NT2/D1 (cell line): ENCODE measurements at regions not wholly inside any gene's neighbourhood (a gene's known extent, or its start where the extent isn't known, plus 50 kb on each side); places are given as distances from the start of the nearest gene placed in this dataset.

Experiments
- DNase-seq: peaks from one replicate; pipeline ENCODE4 v3.0.0-alpha.2; 2011; ENCODE audit warnings: low read depth, low spot score
- H3K27me3 ChIP-seq: 2 replicates; pipeline ENCODE4 v1.6.0; 2011; ENCODE audit warnings: mild to moderate bottlenecking; ENCODE audit not compliant: insufficient read length, insufficient read depth
- H3K36me3 ChIP-seq: 2 replicates; pipeline ENCODE4 v1.6.1; 2011; ENCODE audit warnings: mild to moderate bottlenecking, low read length, mixed read lengths; ENCODE audit not compliant: insufficient read depth, insufficient read length
- H3K4me1 ChIP-seq: 2 replicates; pipeline ENCODE4 v1.5.1; 2011; ENCODE audit not compliant: insufficient read depth, insufficient read length
- H3K4me3 ChIP-seq: 2 replicates; pipeline ENCODE4 v1.5.1; 2011; ENCODE audit warnings: low read depth; ENCODE audit not compliant: insufficient read length
- H3K9ac ChIP-seq: 2 replicates; pipeline ENCODE4 v1.6.0; 2011; ENCODE audit warnings: low read depth; ENCODE audit not compliant: insufficient read length
- H3K9me3 ChIP-seq: 2 replicates; pipeline ENCODE4 v1.5.1; 2011; ENCODE audit warnings: mild to moderate bottlenecking, low read length; ENCODE audit not compliant: insufficient read depth
- SUZ12 ChIP-seq: IDR thresholded peaks from 2 replicates; pipeline ENCODE4 v1.6.1; 2011; ENCODE audit not compliant: insufficient read length, insufficient read depth; ENCODE audit errors: extremely low read depth
- YY1 ChIP-seq: IDR thresholded peaks from 2 replicates; pipeline ENCODE4 v1.6.1; 2011; ENCODE audit not compliant: insufficient read length, insufficient read depth
- ZNF274 ChIP-seq: IDR thresholded peaks from 2 replicates; pipeline ENCODE4 v1.6.1; 2011; ENCODE audit warnings: mild to moderate bottlenecking, low read depth, low read length

- Histone ChIP-seq H3K4me3 (no peak overlapping the region), H3K9me3 (0 out of 2 replicates have a peak, but pooled peaks cover 6% of the 10 kb centered on the region), H3K9ac (no peak overlapping the region), H3K27me3 (no peaks in the 10 kb centered on the region), H3K4me1 (no peaks in the 10 kb centered on the region), H3K36me3 (no peaks in the 10 kb centered on the region)
- TF ChIP-seq YY1 (no peak), ZNF274 (no peak), SUZ12 (no peak)
- no peak for DNase-seq
Measured at GRCh38 chr20:52476074-52476750, 284.6 kb upstream of the ZFP64 start.

- DNase-seq, result no peak
- Histone ChIP-seq H3K4me3 (no peak overlapping the region), H3K27me3 (no peaks in the 10 kb centered on the region), H3K4me1 (no peaks in the 10 kb centered on the region), H3K9me3 (no peaks in the 10 kb centered on the region), H3K9ac (no peak overlapping the region), H3K36me3 (no peaks in the 10 kb centered on the region)
- no peak for TF ChIP-seq SUZ12
- TF ChIP-seq YY1, result no peak
- no peak for TF ChIP-seq ZNF274
Measured at GRCh38 chr20:52473186-52473585, 281.6 kb upstream of the ZFP64 start.

- Histone ChIP-seq H3K36me3 (no peaks in the 10 kb centered on the region), H3K4me3 (no peak overlapping the region), H3K9me3 (no peaks in the 10 kb centered on the region), H3K9ac (no peak overlapping the region), H3K4me1 (no peaks in the 10 kb centered on the region), H3K27me3 (no peaks in the 10 kb centered on the region)
- no peak for DNase-seq
- TF ChIP-seq YY1, result no peak
- no peak for TF ChIP-seq SUZ12
- TF ChIP-seq ZNF274, result no peak
Measured at GRCh38 chr20:52470561-52470960, 279.0 kb upstream of the ZFP64 start.

- DNase-seq, result no peak
- no peak for TF ChIP-seq ZNF274
- no peak for TF ChIP-seq SUZ12
- no peak for TF ChIP-seq YY1
- H3K9me3 ChIP-seq, result no peaks in the 10 kb centered on the region
- H3K4me3 ChIP-seq, result no peak overlapping the region
- H3K4me1 ChIP-seq, result no peaks in the 10 kb centered on the region
- no peak overlapping the region for H3K9ac ChIP-seq
- H3K27me3 ChIP-seq, result no peaks in the 10 kb centered on the region
- H3K36me3 ChIP-seq, result no peaks in the 10 kb centered on the region
Measured at GRCh38 chr20:52469128-52469527, 277.5 kb upstream of the ZFP64 start.

- DNase-seq, result no peak
- Histone ChIP-seq H3K27me3 (no peaks in the 10 kb centered on the region), H3K9ac (no peak overlapping the region), H3K36me3 (no peaks in the 10 kb centered on the region), H3K4me3 (no peak overlapping the region), H3K4me1 (no peaks in the 10 kb centered on the region), H3K9me3 (no peaks in the 10 kb centered on the region)
- no peak for TF ChIP-seq ZNF274
- no peak for TF ChIP-seq SUZ12
- no peak for TF ChIP-seq YY1
Measured at GRCh38 chr20:52465991-52466390, 274.4 kb upstream of the ZFP64 start.

- Histone ChIP-seq H3K27me3 (no peaks in the 10 kb centered on the region), H3K9ac (no peak overlapping the region), H3K4me3 (no peak overlapping the region), H3K4me1 (no peaks in the 10 kb centered on the region), H3K9me3 (no peaks in the 10 kb centered on the region), H3K36me3 (no peaks in the 10 kb centered on the region)
- TF ChIP-seq SUZ12, result no peak
- no peak for TF ChIP-seq ZNF274
- DNase-seq, result no peak
Measured at GRCh38 chr20:52461582-52461981, 270.0 kb upstream of the ZFP64 start.

GRCh38 chr20:52459150-52459549, 267.6 kb upstream of the ZFP64 start:
- Histone ChIP-seq H3K4me3 (no peak overlapping the region), H3K9me3 (no peaks in the 10 kb centered on the region), H3K36me3 (no peaks in the 10 kb centered on the region), H3K9ac (no peak overlapping the region), H3K4me1 (no peaks in the 10 kb centered on the region), H3K27me3 (no peaks in the 10 kb centered on the region)
- no peak for TF ChIP-seq ZNF274
- TF ChIP-seq SUZ12, result no peak
- TF ChIP-seq YY1, result no peak
- DNase-seq, result no peak

GRCh38 chr20:52457826-52458225, 266.2 kb upstream of the ZFP64 start:
- H3K36me3 ChIP-seq, result no peaks in the 10 kb centered on the region
- no peaks in the 10 kb centered on the region for H3K9me3 ChIP-seq
- H3K27me3 ChIP-seq, result no peaks in the 10 kb centered on the region
- DNase-seq, result no peak
- H3K4me3 ChIP-seq, result no peak overlapping the region
- TF ChIP-seq YY1 (no peak), SUZ12 (no peak), ZNF274 (no peak)
- no peak overlapping the region for H3K9ac ChIP-seq
- no peaks in the 10 kb centered on the region for H3K4me1 ChIP-seq
